GM12891 (cell line): ENCODE measurements at regions not wholly inside any gene's neighbourhood (a gene's known extent, or its start where the extent isn't known, plus 50 kb on each side); places are given as distances from the start of the nearest gene placed in this dataset.

Source experiments
- PAX5 ChIP-seq: IDR thresholded peaks from 2 replicates; pipeline ENCODE4 v1.6.1; 2011; ENCODE audit warnings: low read length, moderate library complexity, mild to moderate bottlenecking; ENCODE audit not compliant: insufficient read depth, severe bottlenecking
- POLR2A ChIP-seq: IDR thresholded peaks from 2 replicates; pipeline ENCODE4 v1.6.1; 2011; ENCODE audit warnings: low read depth, low read length, control low read depth
- POLR2AphosphoS5 ChIP-seq: IDR thresholded peaks from 2 replicates; pipeline ENCODE4 v1.6.1; 2011; ENCODE audit warnings: low read depth, low read length, control low read depth
- TAF1 ChIP-seq: IDR thresholded peaks from 2 replicates; pipeline ENCODE4 v1.6.1; 2011; ENCODE audit warnings: low read depth, low read length, control low read depth

DNA sequence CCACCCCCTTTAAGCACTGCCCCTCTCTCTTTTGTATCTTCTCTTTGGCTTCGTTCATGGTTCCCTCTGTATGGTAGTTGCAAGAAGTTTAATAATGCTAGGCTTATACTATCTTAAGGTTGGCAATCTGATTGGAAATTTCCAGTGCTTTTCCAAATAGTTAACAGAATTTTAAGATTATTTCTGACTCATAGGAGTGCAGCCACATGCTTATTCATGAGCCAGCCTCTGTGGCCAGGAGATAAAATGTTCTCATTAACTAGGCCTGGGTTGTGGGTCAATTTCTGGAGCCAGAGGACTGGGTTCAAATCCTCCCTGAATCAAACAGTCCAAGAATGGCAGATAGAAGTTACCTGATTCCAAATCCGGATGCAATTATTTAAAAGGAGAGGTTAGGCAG, 103.1 kb downstream of the ATP6V1G3 start:
- TF ChIP-seq POLR2A (no peak), POLR2AphosphoS5 (no peak), TAF1 (no peak), PAX5 (no peak)
